Trophoblast cell (in vitro differentiated cells and primary cell): ENCODE measurements at regions not wholly inside any gene's neighbourhood (a gene's known extent, or its start where the extent isn't known, plus 50 kb on each side); places are given as distances from the start of the nearest gene placed in this dataset.
A peak's percentile ranks its signal among the peaks of the same experiment; 100 is the strongest.

Experiments
- DNase-seq, 2 donors: peaks; one replicate each; pipeline ENCODE4 v3.0.0-alpha.2; 2016
- H2AFZ ChIP-seq: 2 replicates; pipeline ENCODE4 v1.6.1; 2013; ENCODE audit warnings: low read length, moderate library complexity, mild to moderate bottlenecking; ENCODE audit not compliant: insufficient read depth, poor library complexity
- H2AK5ac ChIP-seq: 2 replicates; pipeline ENCODE4 v1.6.1; 2013; ENCODE audit warnings: mild to moderate bottlenecking, low read length
- H2BK120ac ChIP-seq: 2 replicates; pipeline ENCODE4 v1.6.1; 2013; ENCODE audit warnings: low read length, mild to moderate bottlenecking, moderate library complexity; ENCODE audit not compliant: insufficient read depth, poor library complexity
- H2BK12ac ChIP-seq: 2 replicates; pipeline ENCODE4 v1.6.1; 2013; ENCODE audit warnings: mild to moderate bottlenecking, low read length, moderate library complexity
- H2BK5ac ChIP-seq: 2 replicates; pipeline ENCODE4 v1.6.1; 2013; ENCODE audit warnings: low read length, low read depth, moderate library complexity, mild to moderate bottlenecking; ENCODE audit not compliant: poor library complexity
- H3K14ac ChIP-seq: 2 replicates; pipeline ENCODE4 v1.6.1; 2013; ENCODE audit warnings: mild to moderate bottlenecking, low read length
- H3K18ac ChIP-seq: 2 replicates; pipeline ENCODE4 v1.6.1; 2013; ENCODE audit warnings: mild to moderate bottlenecking, low read length
- H3K23ac ChIP-seq: 2 replicates; pipeline ENCODE4 v1.6.1; 2013; ENCODE audit warnings: low read length
- H3K27ac ChIP-seq: 2 replicates; pipeline ENCODE4 v1.5.1; 2013; ENCODE audit warnings: low read depth, mild to moderate bottlenecking, inconsistent platforms, low read length, moderate library complexity
- H3K27me3 ChIP-seq: 2 replicates; pipeline ENCODE4 v1.6.1; 2013; ENCODE audit warnings: inconsistent platforms, mild to moderate bottlenecking, low read length, moderate library complexity; ENCODE audit not compliant: insufficient read depth
- H3K36me3 ChIP-seq, 2 experiments: 1 replicate in 1 of 2; 2 replicates in 1 of 2; pipeline ENCODE4 v1.6.1; 2013; ENCODE audit warnings: low read length in 2 of 2, mild to moderate bottlenecking in 2 of 2, moderate library complexity in 1 of 2; ENCODE audit not compliant: insufficient read depth in 2 of 2, control insufficient read depth in 1 of 2
- H3K4ac ChIP-seq: 2 replicates; pipeline ENCODE4 v1.6.1; 2013; ENCODE audit warnings: low read depth, mild to moderate bottlenecking, low read length, moderate library complexity
- H3K4me1 ChIP-seq, 2 experiments: 1 replicate in 1 of 2; 2 replicates in 1 of 2; pipeline ENCODE4 v1.6.1; 2013; ENCODE audit warnings: low read length in 2 of 2, mild to moderate bottlenecking in 2 of 2, moderate library complexity in 1 of 2; ENCODE audit not compliant: insufficient read depth in 2 of 2, control insufficient read depth in 1 of 2
- H3K4me2 ChIP-seq: 2 replicates; pipeline ENCODE4 v1.6.1; 2013; ENCODE audit warnings: inconsistent platforms, mild to moderate bottlenecking, low read length, moderate library complexity
- H3K4me3 ChIP-seq: 2 replicates; pipeline ENCODE4 v1.5.1; 2013; ENCODE audit warnings: mild to moderate bottlenecking, low read depth, low read length, inconsistent platforms
- H3K79me1 ChIP-seq: one replicate; pipeline ENCODE4 v1.6.1; 2013; ENCODE audit warnings: low read length
- H3K79me2 ChIP-seq: 2 replicates; pipeline ENCODE4 v1.6.1; 2013; ENCODE audit warnings: low read length, mild to moderate bottlenecking; ENCODE audit not compliant: control insufficient read depth, insufficient read depth, poor library complexity
- H3K9ac ChIP-seq: 2 replicates; pipeline ENCODE4 v1.6.1; 2013; ENCODE audit warnings: mild to moderate bottlenecking, low read length
- H3K9me3 ChIP-seq: 2 replicates; pipeline ENCODE4 v1.6.1; 2013; ENCODE audit warnings: low read depth, mild to moderate bottlenecking, control low read depth, inconsistent platforms, low read length; ENCODE audit not compliant: insufficient read depth
- H4K12ac ChIP-seq: 2 replicates; pipeline ENCODE4 v1.6.1; 2013; ENCODE audit warnings: low read depth, mild to moderate bottlenecking, low read length, moderate library complexity
- H4K8ac ChIP-seq: 2 replicates; pipeline ENCODE4 v1.6.1; 2013; ENCODE audit warnings: low read depth, mild to moderate bottlenecking, low read length, moderate library complexity
- H4K91ac ChIP-seq: one replicate; pipeline ENCODE4 v1.6.1; 2013; ENCODE audit warnings: low read depth, mild to moderate bottlenecking, low read length, moderate library complexity
- WGBS: extraction: QIAGEN DNeasy Blood & Tissue Kit; methylation state at CpG from one replicate; pipeline ENCODE4 v1.1.7; 2013; ENCODE audit warnings: missing lambda C conversion rate; ENCODE audit not compliant: insufficient read length, insufficient coverage; ENCODE audit errors: extremely low coverage; 5-methylcytosine and 5-hydroxymethylcytosine counted together

- Histone ChIP-seq H3K9me3 (no peaks in the 10 kb centered on the region), H3K23ac (no peak overlapping the region), H4K12ac (no peak overlapping the region), H4K91ac (no peak overlapping the region), H3K79me2 (no peaks in the 10 kb centered on the region), H3K79me1 (no peaks in the 10 kb centered on the region), H2AFZ (no peak overlapping the region), H3K27me3 (no peaks in the 10 kb centered on the region), H2BK120ac (no peak overlapping the region), H3K14ac (no peak overlapping the region), H2BK12ac (no peak overlapping the region), H3K9ac (no peak overlapping the region), H3K4me2 (no peak overlapping the region), H3K4ac (no peak overlapping the region), H3K4me3 (no peak overlapping the region), H4K8ac (no peak overlapping the region), H3K36me3 (no peaks in the 10 kb centered on the region), H2BK5ac (no peak overlapping the region), H2AK5ac (no peak overlapping the region), H3K4me1 (no peaks in the 10 kb centered on the region), H3K18ac (no peak overlapping the region), H3K27ac (no peak overlapping the region)
- DNase-seq, result no peak
- WGBS, result no CpG with 5 or more reads among the region's 4 CpGs
Measured at GRCh38 chr2:59660262-59660661, 893.2 kb downstream of the BCL11A start.

GRCh38 chr2:59658906-59659635 is 894.4 kb downstream of the BCL11A start:
- Histone ChIP-seq H3K9ac (no peak overlapping the region), H3K79me1 (no peaks in the 10 kb centered on the region), H4K91ac (no peak overlapping the region), H3K14ac (no peak overlapping the region), H2BK12ac (no peak overlapping the region), H3K27ac (no peak overlapping the region), H2AK5ac (no peak overlapping the region), H3K36me3 (no peaks in the 10 kb centered on the region), H3K79me2 (no peaks in the 10 kb centered on the region), H3K27me3 (no peaks in the 10 kb centered on the region), H3K4me1 (no peaks in the 10 kb centered on the region), H3K23ac (no peak overlapping the region), H2AFZ (no peak overlapping the region), H3K18ac (no peak overlapping the region), H3K4ac (no peak overlapping the region), H2BK120ac (no peak overlapping the region), H3K4me2 (no peak overlapping the region), H4K12ac (no peak overlapping the region), H3K4me3 (no peak overlapping the region), H4K8ac (no peak overlapping the region), H2BK5ac (no peak overlapping the region), H3K9me3 (no peaks in the 10 kb centered on the region)
- WGBS, result no CpG with 5 or more reads among the region's 7 CpGs
- DNase-seq, result no peak

GRCh38 chr2:59655809-59656208 is 897.6 kb downstream of the BCL11A start:
- no peak overlapping the region for H4K91ac ChIP-seq
- H3K27ac ChIP-seq, result no peak overlapping the region
- no peak overlapping the region for H4K12ac ChIP-seq
- no peaks in the 10 kb centered on the region for H3K79me2 ChIP-seq
- H2AK5ac ChIP-seq, result no peak overlapping the region
- no peaks in the 10 kb centered on the region for H3K27me3 ChIP-seq
- no peak overlapping the region for H3K4me3 ChIP-seq
- H4K8ac ChIP-seq, result no peak overlapping the region
- no peaks in the 10 kb centered on the region for H3K9me3 ChIP-seq
- H3K36me3 ChIP-seq, result no peaks in the 10 kb centered on the region
- no peak overlapping the region for H3K9ac ChIP-seq
- no peaks in the 10 kb centered on the region for H3K4me1 ChIP-seq
- H2BK5ac ChIP-seq, result no peak overlapping the region
- DNase-seq, result peak in 1 of 2 donors; percentile 3
- no peak overlapping the region for H3K4ac ChIP-seq
- H2BK12ac ChIP-seq, result no peak overlapping the region
- WGBS, result 100% methylated on average over 2 of the region's 9 CpGs
- H3K79me1 ChIP-seq, result no peaks in the 10 kb centered on the region
- H3K23ac ChIP-seq, result no peak overlapping the region
- no peak overlapping the region for H2BK120ac ChIP-seq
- H3K4me2 ChIP-seq, result no peak overlapping the region
- H3K14ac ChIP-seq, result no peak overlapping the region
- no peak overlapping the region for H3K18ac ChIP-seq
- H2AFZ ChIP-seq, result no peak overlapping the region

- no peaks in the 10 kb centered on the region for H3K9me3 ChIP-seq
- no peak overlapping the region for H3K27ac ChIP-seq
- no peak overlapping the region for H2BK120ac ChIP-seq
- H3K18ac ChIP-seq, result no peak overlapping the region
- no peak overlapping the region for H2AFZ ChIP-seq
- H2AK5ac ChIP-seq, result no peak overlapping the region
- no peaks in the 10 kb centered on the region for H3K79me1 ChIP-seq
- DNase-seq, result no peak
- no peak overlapping the region for H3K4ac ChIP-seq
- no peak overlapping the region for H4K12ac ChIP-seq
- H2BK5ac ChIP-seq, result no peak overlapping the region
- no peak overlapping the region for H4K91ac ChIP-seq
- no peaks in the 10 kb centered on the region for H3K36me3 ChIP-seq
- H3K4me3 ChIP-seq, result no peak overlapping the region
- no peak overlapping the region for H2BK12ac ChIP-seq
- WGBS, result no CpG with 5 or more reads among the region's 4 CpGs
- H3K4me2 ChIP-seq, result no peak overlapping the region
- no peak overlapping the region for H3K9ac ChIP-seq
- no peaks in the 10 kb centered on the region for H3K79me2 ChIP-seq
- no peak overlapping the region for H4K8ac ChIP-seq
- no peak overlapping the region for H3K23ac ChIP-seq
- no peak overlapping the region for H3K14ac ChIP-seq
- H3K27me3 ChIP-seq, result no peaks in the 10 kb centered on the region
- H3K4me1 ChIP-seq, result no peaks in the 10 kb centered on the region
Measured at GRCh38 chr2:59654710-59655109, 898.7 kb downstream of the BCL11A start.
